ENCODE measurements at regions not wholly inside any gene's neighbourhood (a gene's known extent, or its start where the extent isn't known, plus 50 kb on each side); places are given as distances from the start of the nearest gene placed in this dataset.
"Not testable (repeated sequence)": the region's sequence is repeated elsewhere in the genome, so short reads cannot be mapped to it uniquely, and the experiment has no call there.

- no peak overlapping the region for H3K27ac ChIP-seq
- H3K36me3 ChIP-seq (replicated peaks), result no peaks in the 10 kb centered on the region
- in situ Hi-C loops (cut with HindIII; ENCODE audit: low pct_ligation_motif_present, low sequenced_read_pairs), result no loop called here
- H3K4me3 ChIP-seq (ENCODE audit: low read depth, low read length), result no peak overlapping the region
- no peak for DNase-seq
- peaks cover 4% of the 10 kb centered on the region for H3K27me3 ChIP-seq (replicated peaks)
- TF ChIP-seq CTCF (IDR thresholded peaks at IDR 0.05; ENCODE audit: low read depth, low read length, missing control alignments), result peak; percentile 47
Measured at GRCh38 chr1:25117233-25117823, 115.0 kb downstream of the SYF2 start.

- no peaks in the 10 kb centered on the region for H3K36me3 ChIP-seq (replicated peaks)
- in situ Hi-C loops (cut with HindIII; ENCODE audit: low pct_ligation_motif_present, low sequenced_read_pairs), result no loop called here
- no peak for TF ChIP-seq CTCF (IDR thresholded peaks at IDR 0.05; ENCODE audit: low read depth, low read length, missing control alignments)
- H3K27ac ChIP-seq, result no peak overlapping the region
- H3K4me3 ChIP-seq (ENCODE audit: low read depth, low read length), result no peak overlapping the region
- peaks cover 4% of the 10 kb centered on the region for H3K27me3 ChIP-seq (replicated peaks)
- no peak for DNase-seq
Measured at GRCh38 chr1:25116832-25117231, 115.5 kb downstream of the SYF2 start.

- H3K4me3 ChIP-seq (ENCODE audit: low read depth, low read length); DNase-seq; in situ Hi-C loops (cut with HindIII; ENCODE audit: low pct_ligation_motif_present, low sequenced_read_pairs); H3K36me3 ChIP-seq (replicated peaks); H3K27ac ChIP-seq; H3K27me3 ChIP-seq (replicated peaks): not testable (repeated sequence)
Measured at GRCh38 chr1:25116117-25116516, 116.2 kb downstream of the SYF2 start.

GRCh38 chr1:25113731-25114130, 118.6 kb downstream of the SYF2 start:
- Histone ChIP-seq H3K4me3 (ENCODE audit: low read depth, low read length) (no peak overlapping the region), H3K27me3 (replicated peaks) (peaks cover 4% of the 10 kb centered on the region), H3K27ac (no peak overlapping the region), H3K36me3 (replicated peaks) (no peaks in the 10 kb centered on the region)
- in situ Hi-C loops (cut with HindIII; ENCODE audit: low pct_ligation_motif_present, low sequenced_read_pairs), result no loop called here
- no peak for TF ChIP-seq CTCF (IDR thresholded peaks at IDR 0.05; ENCODE audit: low read depth, low read length, missing control alignments)
- DNase-seq, result no peak

GRCh38 chr1:25113086-25113485, 119.2 kb downstream of the SYF2 start:
- in situ Hi-C loops (cut with HindIII; ENCODE audit: low pct_ligation_motif_present, low sequenced_read_pairs), result no loop called here
- H3K27me3 ChIP-seq (replicated peaks), result peaks cover 4% of the 10 kb centered on the region
- DNase-seq, result no peak
- H3K27ac ChIP-seq, result no peak overlapping the region
- no peak for TF ChIP-seq CTCF (IDR thresholded peaks at IDR 0.05; ENCODE audit: low read depth, low read length, missing control alignments)
- H3K36me3 ChIP-seq (replicated peaks), result no peaks in the 10 kb centered on the region
- H3K4me3 ChIP-seq (ENCODE audit: low read depth, low read length), result no peak overlapping the region

GRCh38 chr1:25112400-25112799, 119.9 kb downstream of the SYF2 start:
- in situ Hi-C loops (cut with HindIII; ENCODE audit: low pct_ligation_motif_present, low sequenced_read_pairs), result no loop called here
- H3K27me3 ChIP-seq (replicated peaks), result peaks cover 4% of the 10 kb centered on the region
- H3K4me3 ChIP-seq (ENCODE audit: low read depth, low read length), result no peak overlapping the region
- no peak for DNase-seq
- H3K36me3 ChIP-seq (replicated peaks), result no peaks in the 10 kb centered on the region
- H3K27ac ChIP-seq, result no peak overlapping the region
- TF ChIP-seq CTCF (IDR thresholded peaks at IDR 0.05; ENCODE audit: low read depth, low read length, missing control alignments), result no peak
